Fibroblast of skin of right quadriceps (primary cell): ENCODE measurements at regions not wholly inside any gene's neighbourhood (a gene's known extent, or its start where the extent isn't known, plus 50 kb on each side); places are given as distances from the start of the nearest gene placed in this dataset.
A peak's percentile ranks its signal among the peaks of the same experiment; 100 is the strongest.

Source experiments
- DNase-seq: peaks from one replicate; pipeline ENCODE4 v3.0.0-alpha.2; 2013

- no peak for DNase-seq
Measured at GRCh38 chr3:14338898-14339458, 63.4 kb upstream of the SLC6A6 start.

DNA sequence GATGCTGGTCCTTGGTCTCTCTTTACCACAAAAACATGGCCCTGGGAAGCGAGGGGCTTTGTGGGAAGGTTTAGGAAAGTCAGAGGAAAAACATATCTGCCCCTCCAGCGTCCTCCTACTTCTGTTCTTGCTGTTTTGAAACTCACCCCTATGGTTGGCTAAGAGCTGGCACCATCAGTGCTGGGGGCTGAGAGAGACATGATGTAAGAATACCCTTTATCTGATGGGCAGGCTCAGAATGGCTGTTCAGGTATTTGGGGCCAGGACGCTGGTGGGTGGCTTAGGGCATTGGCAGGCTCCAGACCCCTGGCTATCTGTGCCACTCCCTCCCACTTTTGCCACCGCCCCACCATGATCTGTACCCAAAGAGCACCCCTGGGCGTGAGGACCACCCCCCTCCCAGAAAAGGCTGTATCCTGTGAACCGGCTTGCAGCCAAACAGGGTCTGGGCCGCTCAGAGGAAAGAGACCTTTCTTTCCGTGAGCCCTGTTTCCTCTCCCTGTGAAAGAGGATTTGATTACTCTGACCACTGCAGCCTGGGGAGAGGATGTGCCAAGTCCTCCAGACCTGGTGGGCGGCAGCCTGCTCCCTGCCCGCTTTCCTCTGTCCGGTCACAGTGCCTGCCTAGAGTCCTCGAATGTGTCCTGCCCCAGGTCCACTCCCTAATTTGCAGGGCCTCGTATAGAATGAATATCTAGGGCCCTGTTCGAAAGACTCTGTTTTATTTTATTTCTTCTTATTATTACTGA is 61.3 kb upstream of the SLC6A6 start:
- DNase-seq = no peak

DNA sequence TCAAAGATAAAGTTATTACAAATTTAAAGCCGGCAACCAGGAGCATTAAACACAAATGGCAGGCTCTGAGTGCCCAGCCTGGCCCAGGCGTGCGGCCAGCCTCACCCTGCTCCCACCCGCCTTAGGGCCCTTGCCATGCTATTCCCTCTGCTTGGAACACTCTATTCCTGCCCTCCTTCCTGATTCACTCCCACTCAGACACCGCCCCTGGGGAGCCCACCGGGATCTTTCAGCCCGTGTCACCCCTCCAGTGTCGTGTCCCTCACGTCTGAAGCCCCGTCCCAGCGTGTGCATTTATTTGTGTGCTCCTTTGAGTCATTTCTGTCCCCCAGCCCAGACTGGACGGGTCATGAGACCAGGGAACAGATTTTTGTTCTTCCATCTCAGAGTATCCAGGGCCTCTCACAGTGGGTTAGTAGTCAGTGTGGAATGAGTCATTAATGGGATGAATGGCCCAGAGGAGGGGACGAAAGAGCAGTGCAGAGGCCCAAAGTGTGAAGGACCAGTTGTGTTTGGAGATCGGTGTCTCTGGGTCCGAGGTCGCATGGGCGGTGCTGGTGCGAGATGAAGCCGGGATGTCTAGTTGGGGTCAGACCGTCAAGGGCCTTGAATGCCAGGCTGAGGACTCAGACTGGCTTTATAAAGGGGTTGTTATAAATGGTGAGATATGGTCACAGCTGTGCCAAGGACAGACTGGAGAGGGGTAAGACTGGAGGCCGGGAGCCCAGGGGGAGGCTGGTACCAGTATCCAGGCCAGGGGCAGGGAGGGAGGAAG is 58.9 kb upstream of the SLC6A6 start:
- no peak for DNase-seq

- no peak for DNase-seq
Measured at GRCh38 chr3:14344351-14344750, 58.1 kb upstream of the SLC6A6 start.

DNA sequence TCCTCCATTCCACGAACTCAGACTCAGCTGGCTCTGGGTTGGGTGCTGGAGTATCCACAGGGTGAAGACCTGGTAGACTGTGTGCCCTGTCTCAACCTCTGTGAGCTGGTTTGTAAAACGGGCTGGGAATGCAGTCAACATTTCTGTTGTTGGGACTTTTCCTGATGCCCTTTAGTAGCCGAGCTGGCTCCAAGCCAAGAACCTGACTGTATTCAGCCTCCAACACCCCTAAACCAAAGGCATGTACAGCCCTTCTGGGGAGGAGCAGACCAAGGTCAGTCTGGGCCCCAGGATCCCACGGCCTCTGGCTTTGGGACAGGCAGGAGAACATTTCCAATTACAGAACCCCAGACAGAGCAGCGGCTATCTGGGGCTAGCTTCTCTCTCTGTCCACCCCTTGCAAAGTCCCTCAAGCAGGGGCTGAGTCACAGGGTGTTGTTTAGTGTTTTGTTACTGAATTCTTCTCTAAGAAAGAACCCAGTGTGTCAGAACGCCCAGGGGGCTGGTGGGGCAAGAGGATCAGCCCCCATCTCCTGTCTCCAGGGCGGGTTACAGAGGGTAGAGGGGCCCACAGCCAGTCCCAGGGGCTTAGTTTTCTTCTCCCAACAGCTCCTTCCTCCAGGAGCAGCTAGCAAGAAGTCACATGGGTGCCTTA is 56.8 kb upstream of the SLC6A6 start:
- no peak for DNase-seq

GRCh38 chr3:14346191-14346590 is 56.2 kb upstream of the SLC6A6 start:
- no peak for DNase-seq

GRCh38 chr3:14346642-14347041 is 55.8 kb upstream of the SLC6A6 start:
- DNase-seq = no peak

DNA sequence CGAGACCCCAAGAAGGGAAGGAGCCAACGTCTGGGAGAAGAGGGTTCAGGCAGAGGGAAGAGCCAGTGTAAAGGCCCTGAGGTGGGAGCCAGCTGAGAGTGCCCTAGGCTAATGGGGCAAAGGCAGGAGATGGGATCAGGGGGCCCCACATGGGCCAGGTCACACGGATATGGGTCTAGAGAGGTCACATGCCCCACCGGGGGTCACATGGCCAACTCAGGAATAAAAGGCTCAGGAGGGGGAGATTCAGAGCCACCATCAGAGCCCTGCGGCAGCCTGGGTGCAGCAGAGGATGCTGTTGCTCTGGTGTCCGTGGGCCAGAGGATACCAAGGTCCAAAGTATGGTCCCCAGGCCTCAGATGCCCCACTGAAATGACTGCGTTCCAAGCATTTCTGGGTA is 55.3 kb upstream of the SLC6A6 start:
- DNase-seq = no peak

DNA sequence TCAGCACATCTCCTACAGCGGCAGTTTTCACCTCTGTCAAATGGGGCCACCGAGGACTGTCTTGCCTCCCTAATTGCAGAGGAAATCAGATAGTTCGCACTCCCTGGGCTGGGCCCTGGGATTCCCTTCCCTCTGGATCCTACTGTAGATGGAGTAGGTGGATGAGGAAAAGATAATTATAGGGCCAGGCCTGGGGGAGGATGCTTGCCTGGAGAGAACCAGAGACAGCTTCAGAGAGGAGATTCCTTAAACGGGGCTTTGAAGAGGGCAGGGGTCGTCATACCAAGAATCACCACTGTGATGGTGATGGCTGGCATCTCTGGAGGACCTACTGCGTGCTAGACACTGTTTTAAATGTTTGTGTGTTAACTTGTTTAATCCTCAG is 50.8 kb upstream of the SLC6A6 start:
- no peak for DNase-seq

- peak; percentile 15 for DNase-seq
Measured at GRCh38 chr3:14352002-14352627, 50.3 kb upstream of the SLC6A6 start.
